Activated gamma-delta T cell treated with Interleukin-2 at 50 U/mL for 16 hours (primary cell): ENCODE measurements at regions not wholly inside any gene's neighbourhood (a gene's known extent, or its start where the extent isn't known, plus 50 kb on each side); places are given as distances from the start of the nearest gene placed in this dataset.
A peak's percentile ranks its signal among the peaks of the same experiment; 100 is the strongest.

Experiments
- DNase-seq: peaks from one replicate; pipeline ENCODE4 v3.0.0-alpha.2; 2020

DNA sequence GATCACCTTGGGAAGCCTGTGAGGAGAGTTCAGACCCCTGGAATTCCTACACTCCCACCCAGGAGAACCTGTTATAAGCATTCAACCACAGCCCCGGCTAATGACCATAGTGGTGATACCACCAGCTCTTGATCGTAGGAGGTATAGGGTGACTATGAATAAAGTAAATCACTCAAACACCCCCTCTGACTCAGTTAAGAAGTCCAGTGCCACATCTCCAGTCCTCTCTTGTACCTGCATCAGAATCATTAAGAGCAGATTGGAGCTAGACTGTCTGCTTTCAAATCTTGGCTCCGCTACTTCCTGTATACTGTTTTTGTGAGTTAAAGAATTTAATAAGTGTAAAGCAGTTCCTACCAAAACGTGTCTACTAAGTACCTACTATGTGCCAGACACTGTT, 565.1 kb upstream of the DIPK2B start:
- no peak for DNase-seq

DNA sequence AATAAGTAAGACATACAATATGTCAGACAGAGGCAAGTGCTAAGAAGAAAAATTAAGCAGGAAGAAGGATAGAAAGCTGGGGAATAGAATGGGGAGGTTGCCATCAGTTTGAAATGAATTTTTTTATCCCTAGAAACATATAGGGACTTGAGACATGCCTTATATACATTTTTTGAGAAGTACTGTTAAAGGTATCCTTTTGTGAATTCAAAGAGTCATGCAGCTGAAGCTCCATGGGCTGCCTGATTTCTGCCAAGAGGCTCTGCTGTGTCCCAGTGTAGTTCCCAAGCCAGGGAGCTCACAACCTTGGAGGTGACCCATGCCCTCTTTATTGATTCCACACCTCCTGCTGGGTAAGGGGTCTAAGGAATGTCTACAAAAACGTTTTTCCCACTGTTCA, 564.6 kb upstream of the DIPK2B start:
- DNase-seq = no peak

DNA sequence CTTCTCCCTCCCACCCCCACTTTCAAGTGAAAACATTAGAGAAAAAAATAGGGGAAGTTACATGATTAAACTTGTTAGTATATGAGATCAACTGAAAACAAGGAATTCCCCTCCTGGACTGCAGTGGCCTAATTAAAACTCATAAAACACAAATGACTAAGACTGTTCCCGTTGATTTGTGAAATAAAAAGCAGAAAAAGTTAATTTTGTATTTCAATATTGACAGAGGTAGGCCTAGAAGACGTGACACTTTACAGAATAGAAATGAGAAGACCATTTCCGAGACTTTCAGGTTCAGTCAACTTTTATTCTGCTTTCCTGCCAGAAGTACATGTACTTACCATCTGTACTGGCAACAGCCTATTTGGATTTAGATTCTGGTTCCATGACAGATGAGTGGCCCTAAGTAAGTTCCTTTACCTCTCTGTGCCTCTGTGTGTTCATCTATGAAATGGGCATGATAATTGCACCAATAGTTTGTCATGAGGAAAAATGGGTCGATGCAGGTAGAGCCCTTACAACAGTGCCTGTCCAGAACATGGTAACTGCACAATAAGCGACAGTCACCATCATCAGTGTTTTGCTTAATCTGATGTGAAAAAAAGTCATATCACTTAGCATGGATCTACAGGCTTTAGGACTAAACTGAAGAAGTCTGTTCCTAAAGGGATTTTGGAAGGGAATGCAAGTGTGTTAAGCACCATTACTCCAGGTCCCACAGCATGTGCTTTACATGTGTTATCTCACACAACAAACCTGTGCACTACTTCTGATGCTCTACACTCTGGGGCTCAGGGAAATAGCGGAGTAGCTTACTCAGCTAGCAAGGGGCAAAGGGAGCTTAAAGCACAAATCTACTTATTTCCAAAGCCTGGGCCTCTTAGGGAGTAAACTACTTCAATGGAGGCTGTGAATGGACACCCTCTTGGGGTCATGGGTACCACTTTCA, 562.3 kb upstream of the DIPK2B start:
- DNase-seq = no peak

DNA sequence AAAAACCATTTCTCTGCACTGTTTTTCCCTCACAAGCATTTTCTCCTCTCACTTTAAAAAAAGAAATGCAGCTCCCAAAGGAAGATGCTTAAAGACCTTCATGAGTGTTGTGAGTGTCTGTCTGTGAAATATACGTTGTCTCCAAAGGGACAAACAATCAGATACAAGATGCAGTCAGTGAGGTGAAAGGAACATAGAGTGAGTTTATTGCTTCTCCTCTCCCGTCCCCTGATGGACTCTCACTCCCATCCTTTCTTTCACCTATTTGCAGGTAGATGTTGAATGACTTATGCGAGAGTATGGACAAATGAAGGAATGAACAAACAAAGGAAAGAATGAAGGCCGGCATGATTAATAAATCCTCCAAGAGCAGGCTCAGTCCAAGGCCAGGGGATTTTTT, 561.2 kb upstream of the DIPK2B start:
- DNase-seq = no peak

DNA sequence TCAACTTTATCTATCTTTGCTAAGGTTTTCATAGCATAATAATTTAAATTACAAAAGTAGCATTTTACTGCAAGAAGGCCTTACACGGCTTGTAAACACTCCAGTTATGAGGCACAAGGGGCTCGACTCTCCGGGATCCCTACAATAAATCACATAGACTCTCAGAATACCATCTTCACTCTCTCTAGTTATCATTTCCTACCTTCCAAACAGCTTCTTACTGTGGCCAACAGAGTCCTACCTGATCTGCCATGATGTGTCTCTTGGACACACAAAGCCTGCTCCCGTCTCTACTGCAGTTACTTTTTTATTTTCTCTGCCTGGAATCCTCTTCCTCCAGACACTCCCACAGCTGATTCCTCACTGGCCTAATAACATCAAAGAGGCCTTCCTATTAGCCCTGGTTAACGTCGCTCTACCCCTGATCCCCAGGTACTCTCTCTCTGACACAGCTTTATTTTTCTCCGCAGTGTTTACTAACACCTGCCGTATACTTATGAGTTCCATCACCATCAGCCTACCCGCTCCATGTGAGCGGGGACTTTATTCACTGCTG, 559.6 kb upstream of the DIPK2B start:
- no peak for DNase-seq

DNA sequence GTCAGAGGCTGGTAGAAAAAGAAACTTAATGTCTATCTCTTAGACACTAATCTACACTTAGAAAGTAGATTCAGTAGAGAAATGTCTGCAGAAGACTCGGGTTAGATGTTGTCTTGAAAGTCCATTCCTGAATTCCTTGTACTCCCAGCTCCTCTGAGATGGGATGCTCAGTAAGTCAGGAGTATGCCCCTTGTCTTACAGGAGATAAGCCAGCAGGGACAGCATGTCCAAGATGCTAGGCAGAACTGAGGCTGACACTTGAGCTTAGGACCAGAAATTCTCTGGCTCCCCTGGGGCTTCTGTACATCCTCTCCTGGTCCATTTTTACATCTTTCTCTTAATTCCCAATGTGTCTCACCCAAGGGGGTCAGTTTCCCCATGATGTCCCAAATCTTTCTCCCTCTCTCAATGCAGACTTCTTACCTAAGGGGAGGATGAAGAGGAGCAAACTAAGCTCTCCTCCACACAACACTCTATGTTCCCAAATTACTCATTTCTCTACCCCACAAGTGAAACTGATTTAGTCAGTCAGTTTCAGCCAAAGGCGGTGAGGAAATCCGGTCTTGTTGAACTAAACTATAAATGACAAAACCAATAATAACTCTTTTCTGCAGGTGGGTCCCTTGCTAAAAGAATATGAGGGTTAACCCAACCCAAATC, 558.2 kb upstream of the DIPK2B start:
- DNase-seq = no peak

DNA sequence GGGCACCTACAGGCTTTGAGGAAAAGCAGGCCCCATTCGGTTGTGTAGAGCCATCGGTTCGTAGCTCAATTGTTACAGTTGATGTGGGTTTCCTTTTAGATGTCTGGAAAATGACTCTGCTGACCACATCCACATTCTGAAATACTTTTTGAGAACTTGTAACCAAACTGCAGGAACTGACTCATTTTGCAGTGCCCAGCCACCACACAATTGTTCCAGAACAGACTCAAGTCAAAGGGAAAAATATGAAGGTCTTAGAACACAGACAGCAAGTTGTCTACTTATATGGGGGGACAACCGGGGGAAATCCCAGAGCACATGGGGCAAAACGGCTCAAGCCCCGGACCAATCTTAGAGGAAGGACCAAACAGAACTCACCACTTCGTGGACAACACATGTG, 557.6 kb upstream of the DIPK2B start:
- DNase-seq = peak; percentile 23

DNA sequence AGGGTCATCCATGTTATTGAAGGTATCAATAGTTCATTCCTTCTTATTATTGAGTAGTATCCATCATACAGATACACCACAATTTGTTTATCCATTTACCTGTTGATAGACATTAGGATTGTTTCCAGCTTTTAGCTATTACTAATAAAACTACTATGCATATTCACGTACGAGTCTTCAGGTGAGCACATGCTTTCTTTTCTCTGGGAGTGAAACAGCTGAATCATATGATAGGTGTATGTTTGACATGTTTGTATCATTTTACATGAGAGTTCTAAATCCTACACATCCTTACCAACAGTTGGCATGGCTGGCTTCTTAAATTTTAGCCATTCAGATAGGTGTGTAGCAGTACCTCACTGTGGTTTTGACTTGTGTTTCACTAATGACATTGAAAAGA, 556.6 kb upstream of the DIPK2B start:
- no peak for DNase-seq

DNA sequence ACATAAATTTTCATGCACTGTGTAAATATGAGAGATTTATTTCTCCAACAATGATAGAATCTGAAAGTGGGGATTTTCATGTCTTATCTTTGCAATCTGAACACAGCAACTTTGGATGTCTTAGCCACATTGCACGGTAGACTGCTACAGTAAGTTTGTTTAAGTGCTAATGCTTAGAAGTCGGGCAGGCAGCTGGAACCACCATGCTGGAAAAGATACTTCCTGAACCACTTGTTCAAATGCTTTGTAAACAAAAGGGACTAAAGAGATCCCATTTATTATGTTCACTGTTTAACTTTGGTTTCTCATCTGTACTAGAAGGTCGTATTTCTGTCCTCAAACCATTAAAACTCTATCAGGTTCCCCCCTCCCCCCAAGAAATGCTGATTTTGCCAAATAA, 555.9 kb upstream of the DIPK2B start:
- DNase-seq = no peak

DNA sequence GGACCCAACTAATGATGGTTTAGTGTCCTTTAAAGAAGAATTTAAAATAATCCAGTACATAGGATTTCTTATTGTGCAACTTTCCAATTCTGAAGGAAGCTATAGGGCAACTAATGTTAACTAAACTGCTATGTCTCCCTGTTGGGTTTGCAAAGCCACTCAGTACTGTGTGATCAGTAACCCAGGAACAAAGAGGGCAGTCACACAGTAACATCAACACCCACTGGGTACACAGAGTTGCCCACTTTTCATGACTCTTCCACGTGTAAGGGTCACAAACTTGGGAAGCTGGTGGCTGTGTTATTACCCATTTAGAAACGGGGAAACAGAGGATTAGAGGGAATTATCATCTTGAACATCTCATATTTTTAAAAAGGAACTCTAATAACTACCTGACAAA, 555.0 kb upstream of the DIPK2B start:
- no peak for DNase-seq

DNA sequence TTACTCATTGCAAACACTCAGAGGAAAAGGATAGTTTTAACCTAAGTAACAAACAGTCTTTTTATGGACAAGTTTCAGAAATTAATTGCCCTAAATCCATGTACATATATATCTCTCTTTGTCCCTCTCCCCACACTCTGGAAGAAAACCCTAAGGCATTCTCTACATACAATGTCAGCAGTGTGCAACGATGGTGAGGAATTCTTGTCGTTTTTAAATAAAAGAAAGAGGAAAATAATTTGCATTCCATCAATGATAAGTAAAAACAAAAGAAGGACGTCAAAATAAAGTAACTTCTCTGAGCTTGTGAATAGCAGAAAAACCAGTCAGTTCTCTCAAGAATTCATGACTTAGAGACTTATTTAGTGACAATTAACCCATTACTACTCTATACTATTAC, 550.5 kb upstream of the DIPK2B start:
- no peak for DNase-seq

DNA sequence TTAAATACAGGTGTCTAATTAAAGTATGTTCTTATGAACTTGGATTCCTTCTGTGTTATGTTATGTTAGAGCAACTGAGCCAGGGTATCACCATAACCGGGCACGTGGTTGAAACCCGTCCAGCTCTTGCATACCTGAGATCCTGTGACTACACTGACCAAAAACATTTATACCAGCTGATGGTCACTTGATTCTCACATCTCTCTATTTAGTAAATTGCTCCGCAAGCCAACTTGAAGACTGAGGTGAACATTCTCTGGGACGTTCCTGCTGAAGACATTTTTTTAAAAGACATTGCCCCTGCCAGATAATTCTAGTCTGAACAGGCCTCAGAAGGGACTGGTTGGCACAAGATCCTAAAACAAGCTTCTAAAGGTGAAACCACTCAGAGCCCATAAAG, 550.0 kb upstream of the DIPK2B start:
- DNase-seq = no peak

DNA sequence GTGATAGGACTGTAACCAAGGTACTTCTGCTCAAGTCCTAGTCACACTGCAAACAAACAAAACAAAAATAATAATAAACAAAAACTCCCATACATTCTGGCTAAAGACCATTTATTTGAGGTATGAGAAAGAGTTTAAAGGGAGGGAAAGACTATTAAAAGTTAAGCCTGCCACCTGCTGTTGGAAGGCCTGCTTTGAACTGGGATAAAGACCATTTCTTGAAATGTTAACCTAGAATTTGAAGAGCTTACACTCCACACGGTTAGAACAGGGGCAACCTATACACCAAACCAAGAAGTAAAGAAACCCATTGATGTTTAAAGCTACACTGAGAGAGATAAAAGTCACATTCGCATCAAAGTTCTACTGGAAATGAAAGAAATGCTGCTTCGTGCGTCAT, 548.7 kb upstream of the DIPK2B start:
- DNase-seq = no peak

DNA sequence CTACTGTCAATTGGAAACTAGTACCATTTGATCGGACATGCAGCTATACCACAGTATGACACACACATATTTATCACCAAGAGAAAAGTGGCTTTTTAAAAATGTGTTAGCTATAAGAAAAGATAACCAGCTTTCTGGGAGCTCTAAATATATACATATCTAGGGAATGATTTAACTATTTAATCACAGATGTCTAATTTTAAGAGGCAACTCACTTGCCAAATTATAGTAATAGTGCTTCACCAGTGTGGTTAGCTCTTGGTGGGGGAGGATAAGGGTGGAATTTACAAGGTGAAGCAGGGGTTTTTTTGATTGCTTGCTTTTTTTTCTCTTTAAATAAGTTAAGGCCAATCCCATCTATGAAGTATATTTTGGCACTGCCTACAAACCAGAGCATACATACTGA, 547.7 kb upstream of the DIPK2B start:
- no peak for DNase-seq

DNA sequence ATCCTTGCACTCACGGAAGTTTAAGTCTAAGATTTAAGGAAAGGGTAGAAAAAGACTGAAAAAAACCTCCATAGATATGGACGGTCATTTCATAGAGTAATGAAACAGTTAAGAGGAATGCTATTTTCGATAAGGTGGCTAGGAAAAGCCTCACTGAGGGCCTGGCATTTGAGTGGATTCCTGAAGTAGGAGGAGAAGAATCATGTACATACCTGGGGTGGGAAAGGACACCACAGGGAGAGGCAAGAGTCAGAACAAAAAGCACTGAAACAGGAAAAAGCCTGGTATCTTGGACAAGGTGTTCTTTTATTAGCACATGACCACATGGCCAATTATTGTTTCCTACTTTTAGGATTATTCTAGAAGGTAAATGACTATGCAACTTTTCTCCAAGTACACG, 547.2 kb upstream of the DIPK2B start:
- no peak for DNase-seq

DNA sequence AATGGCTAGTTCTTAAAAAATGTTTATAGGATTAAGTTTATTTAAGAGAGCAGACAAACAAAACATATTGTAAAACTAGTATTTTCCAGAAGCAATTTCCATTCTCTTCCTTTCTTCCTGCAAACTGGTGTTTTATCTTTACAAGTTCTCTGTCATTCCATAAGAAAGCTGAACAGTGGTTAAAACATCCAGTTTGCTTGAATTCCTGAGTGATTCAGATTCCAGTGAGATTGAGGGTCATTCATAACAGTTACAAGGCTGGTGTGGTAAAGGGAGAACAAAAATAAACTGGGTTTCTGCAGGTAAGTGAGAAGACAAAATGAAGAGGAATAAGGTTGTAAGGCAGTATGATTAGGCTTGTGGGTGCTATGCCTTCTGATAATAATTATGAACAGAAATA, 544.8 kb upstream of the DIPK2B start:
- DNase-seq = no peak

DNA sequence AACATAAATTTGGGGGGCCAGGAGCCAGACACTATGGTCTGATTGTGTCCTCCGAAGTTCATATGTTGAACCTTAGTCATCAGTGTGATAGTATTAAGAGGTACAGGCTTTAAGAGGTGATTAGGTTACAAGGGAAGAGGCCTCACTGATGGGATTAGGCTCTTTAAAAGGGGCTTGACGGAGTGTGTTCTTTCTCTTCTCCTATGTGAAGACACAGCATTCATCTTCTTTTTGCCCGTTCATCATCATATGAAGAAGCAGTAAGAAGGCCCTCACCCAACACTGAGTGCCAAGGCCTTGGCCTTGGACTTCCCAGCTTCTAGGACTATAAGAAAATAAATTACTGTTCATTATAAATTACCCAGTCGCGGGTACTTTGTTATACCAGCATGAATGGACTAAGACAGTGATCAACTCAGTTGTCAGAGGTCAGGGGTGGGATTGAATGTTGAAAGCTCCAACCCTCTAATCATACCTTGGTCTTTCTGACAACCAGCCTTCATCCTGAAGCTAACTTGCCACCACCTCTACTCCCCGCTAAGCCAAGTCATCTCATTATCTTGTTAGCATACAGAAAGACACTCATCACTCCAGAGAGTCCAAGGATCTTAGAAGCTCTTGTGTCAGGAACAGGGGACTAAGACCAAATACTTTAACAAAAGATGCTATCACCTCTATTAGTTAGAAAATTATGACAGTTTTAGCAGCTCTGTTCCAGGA, 543.4 kb upstream of the DIPK2B start:
- DNase-seq = no peak

DNA sequence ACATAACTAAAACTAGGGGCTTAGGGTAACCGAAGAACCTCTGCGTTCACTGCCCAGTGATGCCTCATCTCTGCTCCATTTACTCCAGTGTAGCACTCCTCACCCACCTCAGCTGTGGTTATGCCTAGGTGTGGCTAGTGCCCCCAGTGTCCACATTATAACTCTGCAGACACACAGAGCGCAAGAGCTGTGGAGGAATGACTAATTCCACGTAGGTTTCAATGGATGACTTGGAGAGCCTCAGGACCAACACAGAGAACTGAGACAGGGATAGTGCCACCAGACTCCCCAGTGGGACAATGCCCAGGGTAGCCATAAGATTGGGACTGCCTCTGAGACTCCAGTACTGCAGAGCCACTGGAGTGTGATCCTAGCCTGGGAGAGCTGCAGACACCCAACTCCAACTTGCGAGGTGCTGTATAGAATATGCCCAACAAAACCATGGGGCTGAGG, 542.4 kb upstream of the DIPK2B start:
- DNase-seq = no peak

DNA sequence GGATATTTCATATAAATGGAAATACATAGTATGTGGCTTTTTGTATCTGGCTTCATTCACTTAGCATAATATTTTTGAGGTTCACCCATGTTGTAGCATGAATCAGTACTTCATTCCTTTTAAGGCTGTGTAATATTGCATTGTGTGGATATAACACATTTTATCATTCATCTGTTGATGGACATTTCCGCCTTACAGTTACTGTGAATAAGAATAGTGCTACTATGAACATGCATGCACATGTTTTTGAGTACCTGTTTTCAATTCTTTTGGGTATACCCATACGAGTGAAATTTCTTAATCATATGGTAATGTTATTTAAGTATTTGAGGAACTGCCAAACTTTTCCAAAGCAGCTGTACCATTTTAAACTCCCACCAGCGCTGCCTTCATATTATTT, 539.6 kb upstream of the DIPK2B start:
- no peak for DNase-seq

DNA sequence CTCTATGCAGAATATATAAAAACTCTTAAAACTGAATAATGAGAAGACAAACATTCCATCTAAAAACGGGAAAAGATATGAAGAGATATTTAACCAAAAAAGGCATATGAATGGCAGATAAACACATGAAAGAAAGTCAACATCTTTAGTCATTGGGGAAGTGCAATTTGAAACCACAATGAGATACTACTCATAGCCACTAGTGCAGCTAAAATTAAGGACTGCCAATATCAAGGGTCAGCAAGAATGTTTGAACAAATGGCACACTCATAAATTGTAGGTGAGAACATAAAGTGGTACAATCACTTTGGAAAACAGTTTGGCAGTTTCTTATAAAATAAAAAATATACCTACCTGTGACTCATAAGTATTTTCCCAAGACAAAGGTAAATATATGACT, 534.9 kb upstream of the DIPK2B start:
- no peak for DNase-seq

DNA sequence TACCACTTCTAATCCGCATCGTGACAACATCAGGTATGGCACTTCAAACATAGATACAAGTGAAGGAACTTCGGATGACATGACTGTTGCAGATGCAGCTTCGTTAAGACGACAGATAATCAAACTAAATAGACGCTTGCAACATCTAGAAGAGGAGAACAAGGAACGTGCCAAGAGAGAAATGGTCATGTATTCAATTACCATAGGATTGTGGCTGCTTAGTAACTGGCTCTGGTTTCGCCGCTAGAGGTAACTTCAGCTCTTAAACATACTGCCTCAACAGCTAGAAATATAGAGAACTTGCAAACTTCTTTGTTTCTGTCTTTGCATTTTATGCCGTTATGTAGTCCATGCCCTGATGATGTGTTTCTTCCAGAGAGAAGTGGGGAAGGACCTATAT, 530.8 kb upstream of the DIPK2B start:
- no peak for DNase-seq

DNA sequence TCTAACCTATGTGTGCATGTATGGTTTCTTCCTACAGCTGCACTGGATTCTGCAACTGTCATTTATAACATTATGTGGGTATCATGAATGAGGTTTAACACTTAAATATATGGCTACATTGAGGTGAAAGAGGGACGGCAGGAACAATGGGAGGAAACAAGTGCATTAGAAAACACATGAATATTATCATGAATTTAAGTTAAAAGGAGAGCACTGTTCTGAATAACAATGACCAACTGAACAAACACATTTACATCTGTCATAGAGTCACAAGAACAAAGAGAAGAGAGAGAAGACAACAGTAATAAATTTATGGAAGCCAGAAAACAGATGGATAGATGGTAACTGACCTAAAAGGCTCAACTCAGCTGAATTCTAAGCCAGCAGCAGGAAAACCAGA, 527.1 kb upstream of the DIPK2B start:
- DNase-seq = no peak

DNA sequence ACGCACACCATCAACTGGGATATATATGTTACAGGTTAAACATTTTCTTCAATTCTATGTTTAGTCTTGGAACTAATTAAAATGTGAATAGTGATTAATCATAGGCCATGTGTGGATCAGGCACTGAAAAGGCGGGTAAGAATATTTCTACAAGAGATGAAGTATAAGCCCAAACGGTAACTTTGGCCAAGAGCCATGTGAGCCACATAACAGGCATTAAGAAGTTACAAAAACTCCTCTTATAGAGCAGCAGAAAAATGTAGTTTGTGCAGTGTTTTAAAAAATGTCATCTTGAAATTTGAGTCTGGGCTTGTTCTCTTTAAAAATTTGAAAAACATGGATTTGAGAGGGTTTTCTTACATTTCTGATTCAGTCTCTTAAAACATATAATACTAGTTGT, 521.8 kb upstream of the DIPK2B start:
- no peak for DNase-seq
